ENCODE measurements at regions not wholly inside any gene's neighbourhood (a gene's known extent, or its start where the extent isn't known, plus 50 kb on each side); places are given as distances from the start of the nearest gene placed in this dataset. TPM values are rescaled to one million over a fixed set of nuclear protein-coding genes. Genes with fewer than 3 reads are reported as not detected.

DNA sequence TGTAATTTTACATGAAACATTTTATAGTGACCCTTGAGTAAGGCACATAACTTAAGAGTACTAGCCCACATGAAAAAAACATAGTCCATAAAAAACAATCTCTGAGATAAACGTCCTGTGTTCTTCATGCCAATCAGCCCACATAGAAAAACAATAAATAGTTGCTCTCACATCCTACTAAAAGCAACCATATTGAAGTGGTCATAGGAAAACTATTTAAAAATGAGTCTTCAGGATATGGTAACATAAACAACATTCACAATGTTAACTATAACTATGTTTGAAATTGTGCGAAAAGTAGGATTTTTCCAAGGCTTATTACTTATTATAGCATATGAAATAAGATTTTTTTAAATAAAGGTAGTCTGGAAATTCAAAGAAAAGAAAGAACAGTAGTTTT lies 77.1 kb upstream of the EPHA5 start:
- TF ChIP-seq CTCF (IDR thresholded peaks at IDR 0.05): no peak
- TF ChIP-seq POLR2A (IDR thresholded peaks at IDR 0.05): no peak

GRCh38 chr4:65738134-65738533 lies 67.8 kb upstream of the EPHA5 start:
- Histone ChIP-seq H3K9me3 (no peaks in the 10 kb centered on the region), H3K27me3 (no peaks in the 10 kb centered on the region), H3K4me3 (no peak overlapping the region), H3K4me1 (no peaks in the 10 kb centered on the region), H3K36me3 (peaks cover 0 to 3% of the 10 kb centered on the region in 2 donors), H3K27ac (no peak overlapping the region)
- intact Hi-C loops (cut with DNase I; ENCODE audit: low total_unique reads): no loop called here
- DNase-seq: no peak
- no peak for TF ChIP-seq POLR2A (IDR thresholded peaks at IDR 0.05)
- TF ChIP-seq CTCF (IDR thresholded peaks at IDR 0.05): no peak

More for the DNA sequence above, 77.1 kb upstream of the EPHA5 start:
- Histone ChIP-seq H3K4me3 (no peak overlapping the region), H3K36me3 (no peaks in the 10 kb centered on the region), H3K27me3 (no peaks in the 10 kb centered on the region), H3K4me1 (no peaks in the 10 kb centered on the region), H3K27ac (no peak overlapping the region), H3K9me3 (no peaks in the 10 kb centered on the region)
- no peak for DNase-seq
- intact Hi-C loops (cut with DNase I; ENCODE audit: low total_unique reads): no loop called here

GRCh38 chr4:65737672-65738071 lies 67.4 kb upstream of the EPHA5 start:
- Histone ChIP-seq H3K27me3 (no peaks in the 10 kb centered on the region), H3K4me1 (no peaks in the 10 kb centered on the region), H3K4me3 (no peak overlapping the region), H3K36me3 (peaks cover 0 to 3% of the 10 kb centered on the region in 2 donors), H3K27ac (no peak overlapping the region), H3K9me3 (no peaks in the 10 kb centered on the region)
- no peak for DNase-seq
- TF ChIP-seq POLR2A (IDR thresholded peaks at IDR 0.05) (no peak), CTCF (IDR thresholded peaks at IDR 0.05) (no peak)
- intact Hi-C loops (cut with DNase I; ENCODE audit: low total_unique reads): no loop called here

DNA sequence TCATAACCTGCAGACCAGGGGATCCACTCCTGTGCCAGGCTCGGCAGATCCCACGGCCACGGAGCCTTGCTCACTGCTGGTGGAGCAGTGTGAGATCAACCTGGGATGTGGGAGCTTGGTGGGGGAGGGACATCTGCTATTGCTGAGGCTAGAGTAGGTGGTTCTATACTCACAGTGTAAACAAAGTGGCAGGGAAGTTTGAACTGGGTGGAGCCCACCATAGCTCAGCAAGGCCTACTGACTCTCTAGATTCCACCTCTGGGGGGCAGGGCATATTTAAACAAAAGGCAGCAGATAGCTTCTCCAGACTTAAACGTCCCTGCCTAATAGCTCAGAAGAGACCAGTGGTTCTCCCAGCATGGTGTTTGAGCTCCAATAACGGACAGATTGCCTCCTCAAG lies 54.7 kb upstream of the EPHA5 start:
- Histone ChIP-seq H3K4me1 (no peaks in the 10 kb centered on the region), H3K36me3 (no peaks in the 10 kb centered on the region), H3K27me3 (no peaks in the 10 kb centered on the region), H3K9me3 (no peaks in the 10 kb centered on the region), H3K4me3 (no peak overlapping the region), H3K27ac (no peak overlapping the region)
- DNase-seq: no peak
- intact Hi-C loops (cut with DNase I; ENCODE audit: low total_unique reads): no loop called here
- TF ChIP-seq CTCF (IDR thresholded peaks at IDR 0.05) (no peak), POLR2A (IDR thresholded peaks at IDR 0.05) (no peak)

MicroRNAs encoded in the stretch of these regions (microRNA counts, 767-probe panel; counts per million panel counts)
- microRNA hsa-miR-1269a: 0 counts per million in 2 donors

Small RNA genes lying in the stretch of these regions (microRNA-seq; reads per million reads assigned to microRNA genes)
- not detected for gene MIR1269A (ENCODE audit: borderline microRNAs expressed, borderline replicate concordance)

Small RNA genes lying in the stretch of these regions (small RNA-seq; reads per million reads assigned to genes)
- not detected for gene MIR1269A
- not detected for gene RNU2-40P
- gene RNU6-699P: not detected

All from uterus (tissue), 3 donors.